Fibroblast of lung (primary cell): ENCODE measurements at regions not wholly inside any gene's neighbourhood (a gene's known extent, or its start where the extent isn't known, plus 50 kb on each side); places are given as distances from the start of the nearest gene placed in this dataset.

Experiments used
- DNase-seq, 2 donors: peaks; one replicate each; pipeline versions ENCODE4 v3.0.0 to v3.0.0-alpha.2; 2010; ENCODE audit warnings: low read depth in 2 of 2
- H2AFZ ChIP-seq: 2 replicates; pipeline ENCODE4 v1.5.1; 2012; ENCODE audit warnings: low read length, control low read depth, inconsistent platforms
- H3K27ac ChIP-seq: 2 replicates; pipeline ENCODE4 v1.5.1; 2011; ENCODE audit warnings: low read length, control low read depth; ENCODE audit not compliant: insufficient read depth
- H3K27me3 ChIP-seq: 2 replicates; pipeline ENCODE4 v1.5.1; 2011; ENCODE audit warnings: mild to moderate bottlenecking, low read length; ENCODE audit not compliant: control insufficient read depth, insufficient read depth
- H3K36me3 ChIP-seq: 2 replicates; pipeline ENCODE4 v1.5.1; 2011; ENCODE audit warnings: low read length; ENCODE audit not compliant: control insufficient read depth, insufficient read depth
- H3K4me1 ChIP-seq: 2 replicates; pipeline ENCODE4 v1.5.1; 2011; ENCODE audit warnings: low read length; ENCODE audit not compliant: control insufficient read depth, insufficient read depth; ENCODE audit errors: extremely low read depth
- H3K4me2 ChIP-seq: 2 replicates; pipeline ENCODE4 v1.5.1; 2011; ENCODE audit warnings: low read length, control low read depth; ENCODE audit not compliant: insufficient read depth; ENCODE audit errors: extremely low read depth
- H3K4me3 ChIP-seq, 4 experiments: fragments of 200-600 bp in 1 of 4; sonication (generic) in 1 of 4; replicated peaks in 1 of 4; 2 replicates each; pipeline ENCODE4 v1.5.1; 2011 to 2016; ENCODE audit warnings: low read length in 4 of 4, low read depth in 3 of 4, mild to moderate bottlenecking in 3 of 4, control low read depth in 2 of 4, inconsistent platforms in 1 of 4, mixed read lengths in 1 of 4; ENCODE audit not compliant: insufficient read depth in 1 of 4; ENCODE audit errors: control extremely low read depth in 1 of 4
- H3K79me2 ChIP-seq: 2 replicates; pipeline ENCODE4 v1.5.1; 2012; ENCODE audit warnings: mild to moderate bottlenecking, low read length, inconsistent platforms; ENCODE audit not compliant: control insufficient read depth, insufficient read depth
- H3K9ac ChIP-seq: 2 replicates; pipeline ENCODE4 v1.5.1; 2011; ENCODE audit warnings: mild to moderate bottlenecking, low read length, control low read depth; ENCODE audit not compliant: insufficient read depth
- H3K9me3 ChIP-seq: 2 replicates; pipeline ENCODE4 v1.5.1; 2012; ENCODE audit warnings: low read depth, low read length; ENCODE audit not compliant: control insufficient read depth, insufficient read depth
- H4K20me1 ChIP-seq: 2 replicates; pipeline ENCODE4 v1.5.1; 2011; ENCODE audit warnings: low read length; ENCODE audit not compliant: control insufficient read depth, insufficient read depth; ENCODE audit errors: extremely low read depth
- CTCF ChIP-seq, 2 donors: IDR thresholded peaks in 1 of 2; conservative IDR thresholded peaks in 1 of 2; 1 replicate in 1 of 2; 2 replicates in 1 of 2; pipeline ENCODE4 v1.5.1; 2011 to 2012; ENCODE audit warnings: low read length in 2 of 2, control low read depth in 1 of 2, inconsistent platforms in 1 of 2, low read depth in 1 of 2, mild to moderate bottlenecking in 1 of 2
- EZH2 ChIP-seq: IDR thresholded peaks from 2 replicates; pipeline ENCODE4 v1.5.1; 2012; ENCODE audit warnings: low read length, control low read depth, mild to moderate bottlenecking; ENCODE audit errors: missing control alignments

GRCh38 chr6:113562248-113562647 is 294.9 kb upstream of the MARCKS start:
- no peak for TF ChIP-seq CTCF (conservative IDR thresholded peaks at IDR 0.05 in 1 of 2, IDR thresholded peaks at IDR 0.05 in 1 of 2; ENCODE audit: low read depth in 1 of 2, low read length in 2 of 2)
- TF ChIP-seq EZH2, result no peak
- Histone ChIP-seq H3K36me3 (no peaks in the 10 kb centered on the region), H3K9me3 (no peaks in the 10 kb centered on the region), H3K27me3 (no peaks in the 10 kb centered on the region), H3K27ac (no peak overlapping the region), H3K4me3 (no peak overlapping the region), H3K79me2 (no peaks in the 10 kb centered on the region), H3K4me2 (no peak overlapping the region), H4K20me1 (no peaks in the 10 kb centered on the region), H2AFZ (no peak overlapping the region), H3K9ac (no peak overlapping the region), H3K4me1 (peaks cover 12% of the 10 kb centered on the region)
- no peak for DNase-seq

GRCh38 chr6:113564371-113565171 is 292.6 kb upstream of the MARCKS start:
- no peaks in the 10 kb centered on the region for H3K27me3 ChIP-seq
- H3K9ac ChIP-seq, result peak overlapping the region; percentile 64
- DNase-seq, result peak; percentile 94 to 98
- no peaks in the 10 kb centered on the region for H3K79me2 ChIP-seq
- peaks cover 10% of the 10 kb centered on the region for H3K4me1 ChIP-seq
- H4K20me1 ChIP-seq, result no peaks in the 10 kb centered on the region
- no peaks in the 10 kb centered on the region for H3K36me3 ChIP-seq
- TF ChIP-seq EZH2 (no peak), CTCF (conservative IDR thresholded peaks at IDR 0.05 in 1 of 2, IDR thresholded peaks at IDR 0.05 in 1 of 2; ENCODE audit: low read depth in 1 of 2, low read length in 2 of 2) (peak in 1 of 2 donors; percentile 5)
- peak overlapping the region; percentile 93 for H3K27ac ChIP-seq
- peak overlapping the region; percentile 8 to 34 (median 16) for H3K4me3 ChIP-seq
- no peaks in the 10 kb centered on the region for H3K9me3 ChIP-seq
- H2AFZ ChIP-seq, result peak overlapping the region; percentile 75
- H3K4me2 ChIP-seq, result peak overlapping the region; percentile 92

- H3K36me3 ChIP-seq, result no peaks in the 10 kb centered on the region
- H4K20me1 ChIP-seq, result no peaks in the 10 kb centered on the region
- DNase-seq, result peak in 1 of 2 donors; percentile 46
- TF ChIP-seq CTCF (conservative IDR thresholded peaks at IDR 0.05 in 1 of 2, IDR thresholded peaks at IDR 0.05 in 1 of 2; ENCODE audit: low read depth in 1 of 2, low read length in 2 of 2), result no peak
- TF ChIP-seq EZH2, result no peak
- H3K9ac ChIP-seq, result peak overlapping the region; percentile 64
- H2AFZ ChIP-seq, result peak overlapping the region; percentile 75
- peaks cover 10% of the 10 kb centered on the region for H3K4me1 ChIP-seq
- H3K4me3 ChIP-seq, result peak overlapping the region; percentile 8 to 34 (median 16)
- no peaks in the 10 kb centered on the region for H3K9me3 ChIP-seq
- H3K27me3 ChIP-seq, result no peaks in the 10 kb centered on the region
- no peaks in the 10 kb centered on the region for H3K79me2 ChIP-seq
- H3K27ac ChIP-seq, result peak overlapping the region; percentile 93
- H3K4me2 ChIP-seq, result peak overlapping the region; percentile 92
These were observed 291.8 kb upstream of the MARCKS start for GRCh38 chr6:113565306-113565705.
